HAP-1 (cell line): ENCODE measurements at regions not wholly inside any gene's neighbourhood (a gene's known extent, or its start where the extent isn't known, plus 50 kb on each side); places are given as distances from the start of the nearest gene placed in this dataset.

ENCODE experiments used
- DNase-seq, 2 experiments: peaks; one replicate each; pipeline ENCODE4 v3.0.0-alpha.2; 2016 to 2020; ENCODE audit warnings: low spot score in 2 of 2
- H3K27me3 ChIP-seq: fragments of 250-450 bp; sonication (Bioruptor Pico); 2 replicates; pipeline ENCODE4 v1.5.1; 2020; ENCODE audit warnings: low read depth, mild to moderate bottlenecking, moderate library complexity
- H3K36me3 ChIP-seq: fragments of 250-450 bp; sonication (Bioruptor Pico); replicated peaks from 2 replicates; pipeline ENCODE4 v1.5.1; 2020; ENCODE audit warnings: mild to moderate bottlenecking
- H3K4me1 ChIP-seq: fragments of 250-450 bp; sonication (Bioruptor Pico); 2 replicates; pipeline ENCODE4 v1.5.1; 2020; ENCODE audit warnings: mild to moderate bottlenecking
- H3K4me3 ChIP-seq: fragments of 250-450 bp; sonication (Bioruptor Pico); 2 replicates; pipeline ENCODE4 v1.5.1; 2020; ENCODE audit warnings: mild to moderate bottlenecking, moderate library complexity
- H3K9me3 ChIP-seq: fragments of 250-450 bp; sonication (Bioruptor Pico); 2 replicates; pipeline ENCODE4 v1.5.1; 2020; ENCODE audit warnings: mild to moderate bottlenecking, moderate library complexity
- in situ Hi-C: fragments of 300-500 bp; cut with MboI; formaldehyde crosslinking; loops from 3 replicates; pipeline ENCODE4 v1.14.3; 2020; ENCODE audit warnings: low sequenced_read_pairs, inconsistent platforms, mixed read lengths

DNA sequence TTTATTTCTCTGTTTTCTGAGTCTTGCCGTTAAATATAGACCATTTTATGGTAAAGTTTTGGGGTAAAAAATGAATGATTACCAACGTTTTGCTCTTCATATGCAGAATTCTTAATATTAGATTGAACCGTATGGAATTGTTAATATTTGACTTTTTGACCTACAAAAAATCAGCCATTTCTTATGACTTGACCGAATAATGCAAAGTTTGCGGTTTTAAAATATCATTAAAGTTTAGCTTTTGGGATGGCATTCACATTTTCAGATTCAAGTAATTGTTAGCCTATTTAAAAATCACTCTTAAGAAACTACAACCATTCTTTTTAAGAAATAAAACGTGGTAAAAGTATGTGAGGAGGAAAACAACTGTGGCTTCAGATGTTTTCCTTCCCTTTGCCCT lies 138.0 kb downstream of the HAUS1 start:
- H3K27me3 ChIP-seq, result no peaks in the 10 kb centered on the region
- H3K4me1 ChIP-seq, result no peaks in the 10 kb centered on the region
- no peaks in the 10 kb centered on the region for H3K9me3 ChIP-seq
- no peak overlapping the region for H3K4me3 ChIP-seq
- DNase-seq, result no peak
- H3K36me3 ChIP-seq, result no peaks in the 10 kb centered on the region
- in situ Hi-C loops, result no loop called here

DNA sequence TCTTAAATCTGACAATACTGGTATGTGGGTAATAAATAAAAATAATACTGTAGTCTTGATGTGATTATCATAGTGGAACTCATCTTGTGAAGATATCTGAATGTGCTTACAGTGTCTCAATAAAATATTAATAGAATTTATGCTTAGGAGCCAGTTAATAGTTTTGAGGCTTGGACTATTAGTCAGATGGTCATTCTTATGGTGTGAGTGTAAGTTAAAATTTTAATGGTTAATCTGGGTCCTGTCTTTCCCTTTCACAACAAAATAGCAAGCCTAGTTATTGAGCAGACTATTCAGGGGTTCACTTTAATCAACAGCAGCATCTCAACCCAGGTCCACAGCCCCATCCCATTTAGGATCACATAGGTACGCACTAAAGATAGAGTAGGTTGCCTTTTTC lies 138.9 kb downstream of the HAUS1 start:
- no peak for DNase-seq
- H3K4me1 ChIP-seq, result no peaks in the 10 kb centered on the region
- no peaks in the 10 kb centered on the region for H3K36me3 ChIP-seq
- no peaks in the 10 kb centered on the region for H3K27me3 ChIP-seq
- in situ Hi-C loops, result no loop called here
- H3K9me3 ChIP-seq, result no peaks in the 10 kb centered on the region
- H3K4me3 ChIP-seq, result no peak overlapping the region

DNA sequence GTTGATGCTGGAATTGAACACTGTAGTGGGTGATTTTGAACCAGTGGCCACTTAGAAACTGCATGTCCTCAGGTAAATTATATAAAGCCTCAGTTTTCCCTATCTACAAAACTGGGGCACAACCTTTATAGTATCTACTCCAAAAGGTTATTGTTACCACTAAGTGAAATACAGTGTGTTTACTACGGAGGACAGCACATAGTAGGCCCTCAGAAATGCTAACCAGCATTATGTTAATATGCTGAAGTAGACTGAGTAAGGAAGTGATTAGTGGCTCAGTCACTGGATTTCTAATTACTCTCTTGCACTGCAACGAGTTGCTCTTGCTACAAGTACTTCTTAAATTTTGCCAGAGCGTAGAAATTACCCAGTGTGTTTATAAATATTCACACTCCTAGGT lies 139.5 kb downstream of the HAUS1 start:
- DNase-seq, result no peak
- H3K4me3 ChIP-seq, result no peak overlapping the region
- in situ Hi-C loops, result no loop called here
- no peaks in the 10 kb centered on the region for H3K4me1 ChIP-seq
- no peaks in the 10 kb centered on the region for H3K36me3 ChIP-seq
- no peaks in the 10 kb centered on the region for H3K9me3 ChIP-seq
- H3K27me3 ChIP-seq, result no peaks in the 10 kb centered on the region

DNA sequence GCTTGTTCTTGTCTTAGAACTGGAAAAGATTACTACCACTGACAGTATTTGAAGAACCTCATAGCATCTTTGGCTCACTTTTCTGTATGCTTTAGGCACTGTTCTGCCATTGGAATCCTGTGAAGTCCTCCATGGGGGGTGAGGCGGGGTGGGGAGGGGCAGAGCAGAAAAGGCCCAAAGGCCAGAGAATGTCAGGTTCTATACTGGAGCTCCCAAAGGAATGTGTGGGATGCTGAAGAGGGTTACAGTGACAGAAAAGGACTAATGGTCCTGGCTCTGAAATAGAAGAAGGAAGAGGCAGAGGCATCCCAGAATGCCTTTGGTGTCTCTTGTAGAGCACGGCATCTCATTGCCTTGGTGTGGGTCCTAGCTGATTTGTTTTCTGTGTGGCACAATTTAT lies 141.9 kb downstream of the HAUS1 start:
- no peak for DNase-seq
- in situ Hi-C loops, result no loop called here
- Histone ChIP-seq H3K27me3 (no peaks in the 10 kb centered on the region), H3K4me3 (no peak overlapping the region), H3K36me3 (no peaks in the 10 kb centered on the region), H3K9me3 (no peaks in the 10 kb centered on the region), H3K4me1 (peaks cover 8% of the 10 kb centered on the region)

DNA sequence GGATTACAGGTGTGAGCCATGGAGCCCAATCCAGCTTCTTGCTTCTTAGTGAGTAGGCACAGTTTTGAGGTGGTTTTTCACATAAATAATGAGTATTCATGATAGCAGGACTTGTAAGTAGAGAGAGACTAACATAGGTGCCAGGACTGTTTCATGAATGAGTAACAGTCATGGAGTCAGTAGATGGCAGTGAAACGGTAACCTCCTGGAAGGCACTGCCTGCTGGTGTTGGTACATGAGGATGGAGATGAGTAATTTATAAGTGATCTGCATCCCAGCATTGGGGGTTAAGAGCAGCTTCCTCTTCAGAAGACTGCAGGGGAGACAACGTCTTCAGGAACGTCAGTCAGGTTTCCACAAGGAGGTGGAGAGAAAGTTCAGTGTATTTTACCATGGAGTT lies 143.8 kb downstream of the HAUS1 start:
- Histone ChIP-seq H3K4me3 (no peak overlapping the region), H3K27me3 (no peaks in the 10 kb centered on the region), H3K4me1 (peaks cover 8% of the 10 kb centered on the region), H3K36me3 (no peaks in the 10 kb centered on the region), H3K9me3 (no peaks in the 10 kb centered on the region)
- no peak for DNase-seq
- in situ Hi-C loops, result no loop called here

DNA sequence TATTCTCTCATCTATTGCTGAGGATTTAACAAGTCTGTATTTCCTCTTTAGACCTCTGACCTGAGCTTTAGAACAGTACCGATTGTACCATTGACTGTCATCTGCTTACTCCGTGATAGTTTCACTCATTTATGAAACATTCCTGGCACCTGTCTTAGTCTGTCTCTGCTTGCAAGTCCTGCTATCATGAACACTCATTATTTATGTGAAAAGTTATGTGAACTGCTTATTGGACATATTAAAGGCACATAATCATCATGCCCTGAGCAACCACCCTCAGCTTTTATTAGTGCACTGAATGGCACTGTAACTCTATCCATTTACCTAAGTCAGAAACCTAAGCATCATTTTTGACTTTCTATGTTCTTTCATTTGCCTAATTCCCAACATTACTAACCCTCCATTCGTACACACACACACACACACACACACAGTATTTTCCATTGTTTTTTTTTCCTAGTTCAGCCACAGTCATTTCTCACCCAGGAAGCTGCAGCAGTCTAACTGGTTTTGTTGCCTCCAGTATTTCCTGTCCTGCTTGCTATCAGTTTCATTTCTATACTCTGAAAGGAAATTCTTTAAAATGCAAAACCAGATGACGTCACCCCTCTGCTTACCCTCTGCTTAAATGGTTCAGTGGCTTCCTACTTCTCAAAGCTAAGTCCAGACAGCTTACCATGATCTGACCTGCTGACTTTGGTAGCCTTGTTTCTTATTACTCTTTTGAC lies 146.1 kb downstream of the HAUS1 start:
- Histone ChIP-seq H3K27me3 (no peaks in the 10 kb centered on the region), H3K4me1 (peaks cover 8% of the 10 kb centered on the region), H3K36me3 (no peaks in the 10 kb centered on the region), H3K9me3 (no peaks in the 10 kb centered on the region), H3K4me3 (no peak overlapping the region)
- DNase-seq, result peak; percentile 40 to 59
- in situ Hi-C loops, result no loop called here

DNA sequence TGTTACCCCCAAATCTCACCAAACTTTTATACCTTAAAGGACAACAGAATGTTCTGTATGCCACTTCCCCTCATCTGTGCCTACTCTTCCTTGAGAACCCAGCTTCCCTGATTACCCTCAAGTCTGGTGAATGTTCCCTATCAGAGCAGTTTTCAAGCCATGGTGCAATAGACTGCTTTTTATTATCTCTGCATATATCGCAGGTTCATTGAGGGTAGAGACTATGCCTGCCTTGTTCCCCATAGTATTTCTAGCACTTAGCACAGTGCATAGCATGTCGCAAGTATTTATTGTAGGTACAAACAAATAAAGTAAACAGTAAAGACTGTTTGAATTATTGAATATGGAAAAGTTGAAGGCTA lies 146.6 kb downstream of the HAUS1 start:
- DNase-seq, result no peak
- Histone ChIP-seq H3K4me3 (no peak overlapping the region), H3K36me3 (no peaks in the 10 kb centered on the region; the same call in 1 of the 2 replicates), H3K4me1 (peaks cover 8% of the 10 kb centered on the region), H3K27me3 (no peaks in the 10 kb centered on the region), H3K9me3 (no peaks in the 10 kb centered on the region)
- in situ Hi-C loops, result no loop called here

DNA sequence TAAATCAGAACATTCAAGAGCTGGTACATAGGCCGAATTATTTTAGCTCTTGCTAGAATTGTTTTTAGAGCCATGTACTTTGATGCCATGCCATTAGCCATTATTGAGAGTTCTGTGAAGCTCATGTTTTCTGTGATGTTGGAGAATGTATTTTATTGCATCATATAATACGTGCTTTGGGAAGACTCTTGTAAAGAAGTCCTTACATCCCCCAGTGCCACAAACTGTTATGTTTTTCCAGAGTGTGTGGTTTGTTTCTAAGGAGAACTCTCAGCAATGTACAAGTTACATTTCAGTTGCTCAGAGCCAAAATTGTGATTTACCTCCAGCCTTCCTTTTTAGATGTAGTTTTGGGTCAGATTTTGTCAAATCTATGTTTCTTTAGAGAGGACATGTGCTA lies 148.6 kb downstream of the HAUS1 start:
- no peak for DNase-seq
- in situ Hi-C loops, result no loop called here
- Histone ChIP-seq H3K4me1 (peaks cover 8% of the 10 kb centered on the region), H3K9me3 (no peaks in the 10 kb centered on the region), H3K27me3 (no peaks in the 10 kb centered on the region), H3K4me3 (no peak overlapping the region), H3K36me3 (no peaks in the 10 kb centered on the region; the same call in 1 of the 2 replicates)

DNA sequence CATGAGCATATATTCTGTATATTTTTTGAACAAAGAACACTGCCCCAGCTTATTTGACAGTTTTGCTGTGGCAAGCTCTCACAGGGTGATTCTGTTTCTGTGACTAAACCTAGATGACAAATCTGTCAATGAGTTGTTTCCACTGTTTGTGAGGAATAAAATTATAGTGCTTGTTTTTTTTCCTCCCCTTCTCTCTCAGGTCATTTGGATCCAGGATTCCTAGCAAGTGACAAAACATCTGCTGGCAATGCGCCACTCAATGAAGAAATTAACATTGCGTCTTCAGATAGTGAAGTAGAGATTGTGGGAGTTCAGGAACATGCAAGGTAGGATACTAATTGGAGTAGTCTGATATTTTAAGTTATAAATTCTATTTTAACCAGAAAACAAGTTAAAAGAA lies 149.3 kb downstream of the HAUS1 start:
- Histone ChIP-seq H3K9me3 (no peaks in the 10 kb centered on the region), H3K36me3 (no peaks in the 10 kb centered on the region; the same call in 1 of the 2 replicates), H3K4me3 (no peak overlapping the region), H3K4me1 (peaks cover 8% of the 10 kb centered on the region), H3K27me3 (no peaks in the 10 kb centered on the region)
- DNase-seq, result no peak
- in situ Hi-C loops, result no loop called here

DNA sequence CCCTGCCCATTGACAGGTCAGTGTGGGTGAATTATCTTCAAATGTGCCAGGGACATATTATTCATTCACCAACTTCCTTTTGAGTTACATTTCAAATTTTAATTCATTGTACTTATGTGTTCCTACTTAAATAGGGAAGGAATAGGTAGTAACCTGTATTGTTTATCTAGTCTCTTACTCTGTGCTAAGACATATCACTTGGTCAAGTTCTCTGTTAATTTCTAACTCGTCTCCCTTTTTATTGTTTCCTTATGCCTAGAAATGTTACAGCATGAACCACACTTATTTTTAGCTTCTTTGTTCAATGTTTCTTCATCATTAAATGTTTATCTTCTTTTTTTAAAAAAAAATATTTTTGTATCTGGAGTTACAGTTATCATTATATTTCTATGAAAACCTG lies 151.9 kb downstream of the HAUS1 start:
- no peak overlapping the region for H3K4me3 ChIP-seq
- H3K27me3 ChIP-seq, result no peaks in the 10 kb centered on the region
- no peaks in the 10 kb centered on the region for H3K9me3 ChIP-seq
- DNase-seq, result no peak
- in situ Hi-C loops, result no loop called here
- H3K4me1 ChIP-seq, result peaks cover 13% of the 10 kb centered on the region
- H3K36me3 ChIP-seq, result no peaks in the 10 kb centered on the region; the same call in 1 of the 2 replicates

DNA sequence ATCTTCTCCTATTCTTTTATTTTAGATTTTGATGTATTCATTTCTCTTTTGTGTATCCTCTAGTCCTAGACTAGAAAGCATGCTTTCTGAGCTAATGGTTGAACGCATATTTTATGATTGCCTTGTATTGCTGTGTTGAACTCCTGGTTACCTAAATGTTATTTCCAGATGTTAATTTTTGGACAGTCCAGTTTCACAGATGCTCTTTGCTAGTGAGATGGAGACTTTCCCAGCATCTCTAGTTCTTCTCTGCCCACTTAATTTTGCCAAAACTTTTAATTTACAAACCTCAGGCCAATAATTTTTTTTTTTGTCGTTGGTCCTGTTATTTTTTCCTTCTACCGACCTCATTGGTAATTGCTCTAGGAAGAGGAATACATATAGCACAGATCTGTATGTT lies 153.2 kb downstream of the HAUS1 start:
- no peaks in the 10 kb centered on the region for H3K9me3 ChIP-seq
- in situ Hi-C loops, result no loop called here

DNA sequence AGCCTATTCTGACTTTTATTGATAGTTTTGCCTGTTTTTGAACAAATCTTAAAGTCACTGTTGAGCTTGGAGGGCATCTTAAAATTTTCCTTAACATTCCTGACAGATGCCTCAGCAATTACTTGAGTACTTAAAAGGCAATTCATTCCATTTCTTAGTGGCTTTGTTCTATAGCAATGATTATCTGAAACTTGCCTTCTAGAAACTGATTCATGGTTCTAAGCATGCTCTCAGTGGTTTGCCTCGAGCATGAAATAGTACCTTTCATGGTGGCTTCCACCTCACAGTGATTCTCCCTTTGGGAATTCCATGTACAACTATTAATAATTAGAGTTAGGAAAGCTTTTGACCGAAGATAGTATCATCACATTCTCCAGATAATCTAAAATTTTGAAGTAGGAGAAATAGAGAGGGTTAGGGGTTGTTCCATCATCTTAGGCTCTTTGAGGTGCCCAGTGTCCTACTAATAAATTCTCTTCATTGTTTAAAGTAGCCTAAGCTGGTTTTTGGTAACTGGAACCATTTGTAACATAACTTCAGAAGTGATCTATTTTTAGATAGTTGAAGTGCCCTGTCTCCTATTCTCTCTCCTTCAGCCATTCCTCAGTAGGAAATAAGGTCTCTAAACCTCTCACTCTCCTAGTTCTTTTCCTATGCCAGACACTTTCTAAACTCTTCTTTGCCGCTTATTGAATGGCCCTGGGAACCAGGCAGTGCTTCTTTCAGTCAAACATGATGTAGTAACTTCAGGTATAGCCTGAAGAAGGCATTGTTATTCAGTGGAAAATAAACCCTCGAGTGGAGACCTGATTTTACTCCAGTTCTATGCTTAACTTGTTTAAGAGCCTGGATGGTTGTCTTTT lies 156.1 kb downstream of the HAUS1 start:
- no peak overlapping the region for H3K4me3 ChIP-seq
- H3K27me3 ChIP-seq, result no peaks in the 10 kb centered on the region
- DNase-seq, result no peak
- peaks cover 32% of the 10 kb centered on the region for H3K4me1 ChIP-seq
- H3K36me3 ChIP-seq, result peaks cover 13% of the 10 kb centered on the region
- no peaks in the 10 kb centered on the region for H3K9me3 ChIP-seq
- in situ Hi-C loops, result no loop called here

More for the DNA sequence above, 153.2 kb downstream of the HAUS1 start:
- no peak for DNase-seq
- Histone ChIP-seq H3K36me3 (no peaks in the 10 kb centered on the region; the same call in 1 of the 2 replicates), H3K4me1 (peaks cover 24% of the 10 kb centered on the region), H3K27me3 (no peaks in the 10 kb centered on the region), H3K4me3 (no peak overlapping the region)

DNA sequence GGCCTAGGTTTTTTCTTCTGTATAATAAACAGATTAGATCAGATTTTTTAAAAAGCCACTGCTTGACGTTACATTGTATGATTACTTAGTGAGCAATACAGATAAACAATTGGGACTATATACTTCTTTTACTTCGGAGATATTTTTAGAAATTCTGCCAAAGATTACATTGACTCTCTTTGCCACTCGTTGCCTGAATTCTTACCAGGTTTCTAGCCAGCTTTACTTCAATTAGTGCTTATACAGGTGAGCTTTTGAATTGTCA lies 156.6 kb downstream of the HAUS1 start:
- in situ Hi-C loops, result no loop called here
- Histone ChIP-seq H3K9me3 (no peaks in the 10 kb centered on the region), H3K36me3 (peaks cover 13% of the 10 kb centered on the region), H3K4me1 (peaks cover 38% of the 10 kb centered on the region), H3K4me3 (no peak overlapping the region), H3K27me3 (no peaks in the 10 kb centered on the region)
- no peak for DNase-seq

DNA sequence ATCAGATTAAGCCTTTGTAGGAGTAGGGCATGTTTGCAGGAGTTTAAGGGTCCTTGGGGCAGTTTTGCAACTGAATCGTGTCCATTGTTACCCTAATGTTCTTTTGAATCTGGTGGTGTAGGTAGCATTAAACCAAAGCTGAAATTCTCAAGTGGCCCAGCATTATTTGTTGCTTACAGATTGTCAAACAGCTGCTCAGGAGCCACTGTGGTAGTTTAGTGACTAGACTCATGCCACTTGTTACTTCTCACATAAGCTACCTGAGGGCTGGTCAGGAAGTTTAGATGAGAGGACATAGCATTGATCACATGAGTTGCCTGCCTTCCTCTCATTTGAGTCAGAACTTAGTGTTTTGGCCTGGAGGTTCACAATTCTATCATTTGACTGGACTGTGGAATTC lies 157.6 kb downstream of the HAUS1 start:
- DNase-seq, result peak; percentile 49 to 81
- in situ Hi-C loops, result no loop called here
- H3K4me1 ChIP-seq, result peaks cover 38% of the 10 kb centered on the region
- no peaks in the 10 kb centered on the region for H3K9me3 ChIP-seq
- H3K27me3 ChIP-seq, result no peaks in the 10 kb centered on the region
- no peak overlapping the region for H3K4me3 ChIP-seq
- H3K36me3 ChIP-seq, result peaks cover 13% of the 10 kb centered on the region
